IPS DF 4.7 (cell line): ENCODE measurements at regions not wholly inside any gene's neighbourhood (a gene's known extent, or its start where the extent isn't known, plus 50 kb on each side); places are given as distances from the start of the nearest gene placed in this dataset.
"Not testable (repeated sequence)": the region's sequence is repeated elsewhere in the genome, so short reads cannot be mapped to it uniquely, and the experiment has no call there.

Experiments used
- DNase-seq: peaks from one replicate; pipeline ENCODE4 v3.0.0-alpha.2; 2013; ENCODE audit warnings: low spot score; ENCODE audit errors: extremely low read depth

DNA sequence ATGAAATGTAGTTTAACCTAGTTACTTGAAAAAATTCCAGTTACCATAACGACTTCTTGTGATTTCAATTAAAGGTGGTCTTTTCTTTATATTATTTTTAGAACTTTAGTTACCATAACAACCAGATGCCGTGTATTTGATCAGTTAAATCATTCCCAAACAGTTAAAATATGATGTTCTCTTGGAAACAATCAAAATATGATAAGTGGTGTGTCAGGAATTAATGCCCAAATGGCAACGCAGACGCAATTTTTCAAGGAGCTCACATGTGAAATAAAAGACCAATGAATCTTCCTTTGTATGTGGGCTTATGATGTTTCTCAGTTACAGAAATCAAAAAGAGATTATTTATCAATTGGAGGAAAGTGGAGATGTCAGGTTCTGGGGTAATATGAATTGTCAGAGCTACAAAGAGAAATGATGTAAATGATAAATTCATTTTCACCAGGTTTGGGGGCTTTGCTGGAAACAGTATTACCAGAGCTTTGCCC, 189.1 kb upstream of the PARD3B start:
- DNase-seq = no peak

DNA sequence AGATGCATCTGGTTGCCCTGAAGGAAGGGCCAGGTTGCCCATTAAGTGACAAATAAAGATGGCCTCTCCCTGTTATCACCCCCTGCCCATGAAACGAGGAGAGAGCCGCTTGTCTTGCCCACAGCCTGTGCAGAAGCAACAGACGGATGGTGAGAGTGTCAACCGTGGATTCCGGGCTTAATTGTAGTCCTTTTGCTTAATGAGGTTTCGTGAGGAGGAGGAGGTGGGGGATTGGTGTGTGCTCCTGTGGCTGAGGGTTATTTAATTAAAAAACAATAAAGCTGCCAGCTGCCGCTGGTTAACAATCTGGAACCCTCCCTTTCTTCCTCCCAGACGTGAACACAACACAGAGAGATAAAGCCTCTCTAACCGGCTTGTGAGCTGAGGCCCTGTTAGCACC, 188.0 kb upstream of the PARD3B start:
- DNase-seq = no peak

- DNase-seq = no peak
These were observed 186.2 kb upstream of the PARD3B start for GRCh38 chr2:204359076-204359475.

DNA sequence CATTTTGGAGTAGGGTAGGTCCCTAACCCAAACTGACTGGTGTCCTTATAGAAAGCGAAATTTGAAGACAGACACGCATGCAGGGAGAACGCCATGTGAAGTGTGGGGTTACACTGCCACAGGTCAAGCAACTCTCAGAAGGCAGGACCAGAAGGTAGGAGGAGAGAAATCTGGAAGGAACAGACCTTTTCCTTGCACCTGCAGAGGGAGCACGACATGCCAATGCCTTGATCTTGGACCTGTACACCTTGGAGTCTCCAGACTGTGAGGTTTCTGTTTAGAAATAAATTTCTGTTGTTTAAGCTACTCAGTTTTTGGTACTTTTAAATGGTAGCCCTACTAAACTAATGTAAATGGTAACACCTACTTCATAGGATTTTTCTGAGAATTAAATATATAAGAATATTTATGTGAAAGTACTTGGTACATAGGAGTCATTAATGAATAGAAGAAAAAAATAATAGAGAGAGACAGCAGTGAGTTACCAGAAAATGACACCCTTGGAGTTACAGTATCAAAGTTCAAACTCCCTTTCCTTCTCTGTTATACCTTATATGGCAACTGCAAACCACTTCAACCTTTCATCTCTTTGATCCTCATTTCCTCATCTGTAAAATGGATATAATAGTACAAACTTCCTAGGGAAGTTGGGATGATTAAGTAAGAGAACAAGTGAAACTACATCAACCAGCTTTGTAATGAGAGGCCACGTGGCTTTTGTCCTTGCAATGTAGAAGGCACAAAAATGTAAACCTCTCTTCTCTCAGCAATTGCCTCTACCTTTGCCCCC, 184.9 kb upstream of the PARD3B start:
- no peak for DNase-seq

GRCh38 chr2:204361738-204362137, 183.5 kb upstream of the PARD3B start:
- no peak for DNase-seq

DNA sequence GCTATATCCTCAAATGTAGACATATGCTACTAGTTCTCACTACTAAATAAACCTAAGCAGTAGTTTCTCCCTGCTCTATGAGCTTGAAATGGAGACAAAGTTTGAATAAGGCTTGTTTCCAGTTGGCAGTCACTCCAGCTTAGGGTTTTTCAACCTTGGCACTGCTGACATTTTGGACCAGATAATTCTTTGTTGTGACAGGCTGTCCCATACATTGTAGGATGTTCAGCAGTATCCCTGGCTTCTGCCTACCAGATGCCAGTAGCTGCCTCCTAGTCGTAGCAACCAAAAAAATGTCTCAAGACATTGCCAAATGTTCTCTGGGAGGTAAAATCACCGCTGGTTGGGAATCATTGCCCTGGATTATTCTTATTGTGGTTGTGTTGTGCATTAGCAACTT, 182.7 kb upstream of the PARD3B start:
- no peak for DNase-seq

DNA sequence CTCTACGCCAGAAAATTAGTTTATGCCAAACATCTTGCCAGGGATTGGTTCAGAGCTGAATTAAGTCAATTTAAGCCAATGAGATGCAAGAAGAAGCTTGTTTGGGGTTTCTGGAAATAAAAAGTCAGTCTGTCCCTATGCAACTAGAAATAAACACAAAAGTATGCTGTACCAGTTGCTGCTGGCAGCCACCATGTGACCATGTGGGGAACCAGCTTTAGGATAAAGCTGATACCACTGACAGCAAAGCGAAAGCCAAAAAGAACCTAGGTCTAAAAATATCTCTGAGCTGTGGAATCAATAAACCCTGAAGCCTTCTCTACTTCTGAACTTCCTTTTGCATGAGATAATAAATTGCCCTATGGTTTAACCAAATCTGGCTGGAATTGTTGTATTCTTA, 181.8 kb upstream of the PARD3B start:
- no peak for DNase-seq

DNA sequence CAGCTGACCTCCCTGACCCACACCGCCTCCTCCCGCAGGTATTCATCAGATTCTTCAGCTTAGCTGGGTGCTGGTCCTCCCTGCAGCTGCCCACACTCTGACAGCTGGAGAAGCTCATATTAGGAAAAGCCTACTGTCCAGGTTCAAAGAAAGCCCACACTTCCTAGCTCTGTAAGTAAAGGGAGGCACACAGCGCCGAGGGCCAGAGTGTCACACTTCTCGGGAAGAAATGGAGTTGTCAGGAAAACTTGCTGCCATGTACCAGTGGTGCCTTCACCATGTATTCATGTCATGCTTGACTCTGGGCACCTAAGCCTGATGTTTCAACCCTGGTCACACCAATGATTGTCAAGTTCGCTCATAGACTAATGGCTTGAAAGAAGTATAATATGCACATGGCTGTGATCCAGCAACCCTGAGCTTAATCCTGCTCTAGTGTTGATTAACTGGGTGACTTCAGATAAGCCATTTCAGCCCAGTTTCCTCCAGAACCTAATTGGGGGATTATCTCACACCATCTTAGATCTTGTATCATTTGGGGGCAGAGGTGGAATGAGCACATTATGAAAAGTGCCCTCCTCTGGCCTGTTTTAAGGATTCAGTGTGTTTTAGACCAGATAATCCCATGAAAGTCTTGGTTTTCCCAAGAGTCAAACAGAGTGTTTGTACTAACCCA, 180.3 kb upstream of the PARD3B start:
- DNase-seq = no peak

DNA sequence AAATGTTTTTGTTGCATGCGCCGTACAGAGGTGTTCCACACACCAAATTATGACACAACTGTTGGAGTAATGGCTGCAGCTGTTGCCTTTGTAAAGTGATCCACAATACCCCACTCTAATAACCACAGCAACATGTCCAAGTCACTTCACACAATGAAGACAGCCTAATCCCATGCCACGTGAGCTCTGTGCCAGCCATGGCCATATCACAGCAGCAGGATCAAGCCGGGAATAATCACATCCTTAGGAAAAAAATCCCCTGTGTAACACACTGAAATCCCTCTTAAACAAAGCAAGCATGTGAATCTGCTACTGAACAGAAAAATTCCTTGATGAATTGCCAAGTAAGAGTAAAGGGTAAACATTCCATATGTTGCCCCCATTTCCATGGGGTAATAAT, 179.5 kb upstream of the PARD3B start:
- no peak for DNase-seq

- DNase-seq = no peak
These were observed 177.8 kb upstream of the PARD3B start for GRCh38 chr2:204367466-204367865.

- no peak for DNase-seq
These were observed 175.0 kb upstream of the PARD3B start for GRCh38 chr2:204370172-204370718.

- no peak for DNase-seq
These were observed 171.3 kb upstream of the PARD3B start for GRCh38 chr2:204373942-204374341.

GRCh38 chr2:204380141-204380881, 165.0 kb upstream of the PARD3B start:
- no peak for DNase-seq

DNA sequence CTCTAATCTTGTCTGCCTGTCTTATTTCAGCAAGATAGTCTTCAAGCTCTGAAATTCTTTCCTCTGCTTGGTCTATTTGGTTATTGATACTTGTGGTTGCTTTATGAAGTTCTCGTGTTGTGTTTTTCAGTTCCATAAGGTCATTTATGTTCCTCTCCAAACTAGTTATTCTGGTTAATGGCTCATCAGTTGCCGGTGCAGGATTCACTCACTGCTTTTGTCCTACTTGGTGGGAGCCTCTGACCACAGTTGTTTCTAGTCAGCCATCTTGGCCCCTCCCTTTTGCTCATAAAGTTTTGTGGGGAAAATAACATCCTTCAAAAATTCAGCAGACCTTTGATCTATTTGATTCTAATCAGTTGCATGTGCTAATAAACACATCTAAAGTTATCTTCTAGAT, 158.6 kb upstream of the PARD3B start:
- DNase-seq = no peak

- no peak for DNase-seq
These were observed 156.2 kb upstream of the PARD3B start for GRCh38 chr2:204389120-204389519.

- DNase-seq = no peak
These were observed 155.4 kb upstream of the PARD3B start for GRCh38 chr2:204389856-204390255.

DNA sequence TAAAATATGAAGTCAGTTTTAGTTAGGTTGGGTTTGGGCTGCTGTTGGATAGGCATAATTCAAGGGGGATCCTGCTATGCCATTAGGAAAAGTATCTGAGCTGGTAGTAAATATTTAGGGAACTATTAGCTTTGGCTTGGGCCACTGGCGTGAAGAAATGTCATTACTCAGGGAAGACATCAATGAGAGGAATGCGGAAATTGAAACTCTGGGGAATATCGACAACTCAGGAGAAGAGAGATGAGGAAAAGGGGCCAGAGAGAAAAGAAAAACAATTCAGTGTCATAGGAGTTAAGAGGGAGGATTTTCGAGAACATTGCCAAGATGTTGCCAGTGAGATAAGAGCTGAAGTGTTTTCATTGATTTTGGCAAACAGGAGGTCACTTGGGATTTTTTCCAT, 149.7 kb upstream of the PARD3B start:
- no peak for DNase-seq

- DNase-seq = no peak
These were observed 144.2 kb upstream of the PARD3B start for GRCh38 chr2:204401114-204401513.

GRCh38 chr2:204407204-204408014, 137.9 kb upstream of the PARD3B start:
- no peak for DNase-seq

DNA sequence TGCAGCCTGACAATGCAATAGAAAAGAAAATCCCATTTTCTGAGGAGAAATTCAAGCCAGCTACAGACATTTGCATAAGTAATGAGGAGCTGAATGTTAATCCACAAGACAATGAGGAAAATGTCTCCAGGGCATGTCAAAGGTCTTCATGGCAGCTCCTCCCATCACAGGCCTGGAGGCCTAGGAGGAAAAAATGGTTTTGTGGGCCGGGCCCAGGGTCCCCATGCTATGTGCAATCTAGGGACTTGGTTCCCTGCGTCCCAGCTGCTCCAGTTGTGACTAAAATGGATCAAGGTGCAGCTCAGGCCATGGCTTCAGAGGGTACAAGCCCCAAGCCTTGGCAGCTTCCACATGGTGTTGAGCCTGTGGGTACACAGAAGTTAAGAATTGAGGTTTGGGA, 132.5 kb upstream of the PARD3B start:
- DNase-seq = not testable (repeated sequence)
